ENCODE measurements at regions not wholly inside any gene's neighbourhood (a gene's known extent, or its start where the extent isn't known, plus 50 kb on each side); places are given as distances from the start of the nearest gene placed in this dataset.
"Not testable (repeated sequence)": the region's sequence is repeated elsewhere in the genome, so short reads cannot be mapped to it uniquely, and the experiment has no call there.

- no peak for TF ChIP-seq CTCF (IDR thresholded peaks at IDR 0.05; ENCODE audit: low read depth, low read length)
Observed at GRCh38 chr4:141849778-141850177, 213.4 kb downstream of the IL15 start.

GRCh38 chr4:141851246-141851891 lies 215.0 kb downstream of the IL15 start:
- no peak for DNase-seq (ENCODE audit: extremely low read depth, low read depth)
- no peak for TF ChIP-seq CTCF (IDR thresholded peaks at IDR 0.05; ENCODE audit: low read depth, low read length)

More at GRCh38 chr4:141849778-141850177, 213.4 kb downstream of the IL15 start:
- no peak for DNase-seq (ENCODE audit: extremely low read depth, low read depth)

GRCh38 chr4:141853091-141853764 lies 216.8 kb downstream of the IL15 start:
- TF ChIP-seq CTCF (IDR thresholded peaks at IDR 0.05; ENCODE audit: low read depth, low read length) = no peak
- DNase-seq (ENCODE audit: extremely low read depth, low read depth) = no peak

- TF ChIP-seq CTCF (IDR thresholded peaks at IDR 0.05; ENCODE audit: low read depth, low read length) = no peak
- DNase-seq (ENCODE audit: extremely low read depth, low read depth) = no peak
Observed at GRCh38 chr4:141858437-141858836, 222.1 kb downstream of the IL15 start.

GRCh38 chr4:141860974-141861373 lies 224.6 kb downstream of the IL15 start:
- no peak for TF ChIP-seq CTCF (IDR thresholded peaks at IDR 0.05; ENCODE audit: low read depth, low read length)
- DNase-seq (ENCODE audit: extremely low read depth, low read depth) = no peak

GRCh38 chr4:141870152-141870551 lies 233.8 kb downstream of the IL15 start:
- no peak for TF ChIP-seq CTCF (IDR thresholded peaks at IDR 0.05; ENCODE audit: low read depth, low read length)
- DNase-seq (ENCODE audit: extremely low read depth, low read depth) = no peak

- no peak for DNase-seq (ENCODE audit: extremely low read depth, low read depth)
- TF ChIP-seq CTCF (IDR thresholded peaks at IDR 0.05; ENCODE audit: low read depth, low read length) = no peak
Observed at GRCh38 chr4:141871086-141871770, 234.8 kb downstream of the IL15 start.

GRCh38 chr4:141882650-141883049 lies 246.3 kb downstream of the IL15 start:
- not testable (repeated sequence) for DNase-seq (ENCODE audit: extremely low read depth, low read depth)

All from AG09319 (cell line).